HG03175 (cell line): ENCODE measurements at regions not wholly inside any gene's neighbourhood (a gene's known extent, or its start where the extent isn't known, plus 50 kb on each side); places are given as distances from the start of the nearest gene placed in this dataset.

Experiments used
- ATAC-seq: cut with Tn5 transposase; IDR thresholded peaks from one replicate; pipeline ENCODE4 v1.9.1; 2021; ENCODE audit warnings: mild to moderate bottlenecking, moderate library complexity; ENCODE audit not compliant: unreplicated experiment

- no peak for ATAC-seq
Measured at GRCh38 chr1:10848109-10848684, 51.8 kb upstream of the CASZ1 start.

- no peak for ATAC-seq
Measured at GRCh38 chr1:10850026-10850425, 53.6 kb upstream of the CASZ1 start.

- no peak for ATAC-seq
Measured at GRCh38 chr1:10851024-10852013, 54.9 kb upstream of the CASZ1 start.

GRCh38 chr1:10852018-10852417 is 55.6 kb upstream of the CASZ1 start:
- ATAC-seq: no peak

- ATAC-seq: no peak
Measured at GRCh38 chr1:10852486-10852885, 56.0 kb upstream of the CASZ1 start.

GRCh38 chr1:10852998-10853520 is 56.6 kb upstream of the CASZ1 start:
- no peak for ATAC-seq

GRCh38 chr1:10853701-10854100 is 57.3 kb upstream of the CASZ1 start:
- ATAC-seq: no peak

GRCh38 chr1:10854856-10855459 is 58.5 kb upstream of the CASZ1 start:
- ATAC-seq: no peak

- ATAC-seq: no peak
Measured at GRCh38 chr1:10856176-10856683, 59.8 kb upstream of the CASZ1 start.

- no peak for ATAC-seq
Measured at GRCh38 chr1:10856863-10857598, 60.6 kb upstream of the CASZ1 start.

GRCh38 chr1:10857687-10858086 is 61.2 kb upstream of the CASZ1 start:
- ATAC-seq: no peak

GRCh38 chr1:10860218-10860617 is 63.8 kb upstream of the CASZ1 start:
- no peak for ATAC-seq

- ATAC-seq: no peak
Measured at GRCh38 chr1:10860682-10861081, 64.2 kb upstream of the CASZ1 start.

GRCh38 chr1:10861822-10862221 is 65.4 kb upstream of the CASZ1 start:
- ATAC-seq: no peak

- no peak for ATAC-seq
Measured at GRCh38 chr1:10862743-10863335, 66.4 kb upstream of the CASZ1 start.

- no peak for ATAC-seq
Measured at GRCh38 chr1:10863886-10864285, 67.4 kb upstream of the CASZ1 start.

- ATAC-seq: no peak
Measured at GRCh38 chr1:10864776-10865175, 68.3 kb upstream of the CASZ1 start.

GRCh38 chr1:10865518-10866320 is 69.3 kb upstream of the CASZ1 start:
- ATAC-seq: no peak

- ATAC-seq: no peak
Measured at GRCh38 chr1:10866321-10867093, 70.1 kb upstream of the CASZ1 start.
